HL-60 (cell line): ENCODE measurements at regions not wholly inside any gene's neighbourhood (a gene's known extent, or its start where the extent isn't known, plus 50 kb on each side); places are given as distances from the start of the nearest gene placed in this dataset.

Experiments
- DNase-seq, 2 experiments: peaks; one replicate each; pipeline ENCODE4 v3.0.0-alpha.2; 2010 to 2020; ENCODE audit warnings: low read depth in 1 of 2, low spot score in 1 of 2
- H3K27ac ChIP-seq: fragments of 250-450 bp; sonication (Bioruptor Pico); replicated peaks from 2 replicates; pipeline ENCODE4 v1.5.1; 2020; ENCODE audit warnings: mild to moderate bottlenecking, moderate library complexity
- H3K27me3 ChIP-seq: fragments of 250-450 bp; sonication (Bioruptor Pico); 2 replicates; pipeline ENCODE4 v1.5.1; 2021; ENCODE audit warnings: mild to moderate bottlenecking, moderate library complexity; ENCODE audit not compliant: insufficient read depth, poor library complexity, severe bottlenecking
- H3K4me3 ChIP-seq: replicated peaks from 2 replicates; pipeline ENCODE4 v1.5.1; 2011; ENCODE audit warnings: mild to moderate bottlenecking, control low read depth, low read length; ENCODE audit not compliant: insufficient read depth
- CTCF ChIP-seq: IDR thresholded peaks from one replicate; pipeline ENCODE4 v1.5.1; 2011; ENCODE audit warnings: low read length, control low read depth, inconsistent platforms; ENCODE audit not compliant: insufficient read depth
- GABPA ChIP-seq: IDR thresholded peaks from 2 replicates; pipeline ENCODE4 v1.6.1; 2012; ENCODE audit warnings: low read depth
- POLR2AphosphoS5 ChIP-seq: IDR thresholded peaks from 2 replicates; pipeline ENCODE4 v1.6.1; 2012; ENCODE audit warnings: low read depth
- REST ChIP-seq: IDR thresholded peaks from 2 replicates; pipeline ENCODE4 v1.6.1; 2012; ENCODE audit warnings: low read depth; ENCODE audit not compliant: insufficient replicate concordance
- SPI1 ChIP-seq: IDR thresholded peaks from 2 replicates; pipeline ENCODE4 v1.6.1; 2012; ENCODE audit warnings: low read depth, mild to moderate bottlenecking, borderline replicate concordance

- TF ChIP-seq CTCF (no peak), REST (no peak), POLR2AphosphoS5 (no peak), GABPA (no peak), SPI1 (no peak)
- Histone ChIP-seq H3K27ac (no peak overlapping the region), H3K4me3 (no peak overlapping the region), H3K27me3 (no peaks in the 10 kb centered on the region)
- DNase-seq: no peak
Observed at GRCh38 chr4:101512416-101512815, 165.1 kb upstream of the PPP3CA start.

GRCh38 chr4:101501421-101501820 is 154.1 kb upstream of the PPP3CA start:
- no peaks in the 10 kb centered on the region for H3K27me3 ChIP-seq
- no peak overlapping the region for H3K27ac ChIP-seq
- no peak for TF ChIP-seq GABPA
- TF ChIP-seq REST: no peak
- no peak for TF ChIP-seq POLR2AphosphoS5
- no peak for TF ChIP-seq SPI1
- TF ChIP-seq CTCF: no peak
- DNase-seq: no peak
- no peak overlapping the region for H3K4me3 ChIP-seq

- Histone ChIP-seq H3K4me3 (no peak overlapping the region), H3K27ac (no peak overlapping the region), H3K27me3 (no peaks in the 10 kb centered on the region)
- DNase-seq: no peak
- no peak for TF ChIP-seq POLR2AphosphoS5
- no peak for TF ChIP-seq CTCF
- no peak for TF ChIP-seq REST
- no peak for TF ChIP-seq GABPA
- TF ChIP-seq SPI1: no peak
Observed at GRCh38 chr4:101500742-101501141, 153.4 kb upstream of the PPP3CA start.
